Neural progenitor cell (in vitro differentiated cells): ENCODE measurements at regions not wholly inside any gene's neighbourhood (a gene's known extent, or its start where the extent isn't known, plus 50 kb on each side); places are given as distances from the start of the nearest gene placed in this dataset.

Source experiments
- DNase-seq: peaks from one replicate; pipeline ENCODE4 v3.0.0-alpha.2; 2016; ENCODE audit warnings: low spot score
- H2AFZ ChIP-seq: fragments of 200-600 bp; sonication (generic); replicated peaks from 2 replicates; pipeline ENCODE4 v1.6.1; 2016; ENCODE audit warnings: antibody characterized with exemption
- H3F3A ChIP-seq: fragments of 200-600 bp; sonication (generic); 2 replicates; pipeline ENCODE4 v1.6.1; 2016; ENCODE audit warnings: antibody characterized with exemption, low read depth
- H3K27ac ChIP-seq: fragments of 200-600 bp; sonication (generic); 2 replicates; pipeline ENCODE4 v1.5.1; 2016; ENCODE audit warnings: mild to moderate bottlenecking
- H3K27me3 ChIP-seq: fragments of 200-600 bp; sonication (generic); 2 replicates; pipeline ENCODE4 v1.6.1; 2016; ENCODE audit warnings: mild to moderate bottlenecking, moderate library complexity
- H3K36me3 ChIP-seq: fragments of 200-600 bp; sonication (generic); 2 replicates; pipeline ENCODE4 v1.5.1; 2016
- H3K4me1 ChIP-seq: fragments of 200-600 bp; sonication (generic); 2 replicates; pipeline ENCODE4 v1.6.1; 2016; ENCODE audit warnings: mixed run types
- H3K4me2 ChIP-seq: fragments of 200-600 bp; sonication (generic); 2 replicates; pipeline ENCODE4 v1.6.1; 2016
- H3K4me3 ChIP-seq: fragments of 200-600 bp; sonication (generic); 2 replicates; pipeline ENCODE4 v1.5.1; 2016
- H3K79me2 ChIP-seq: fragments of 200-600 bp; sonication (generic); 2 replicates; pipeline ENCODE4 v1.6.1; 2016; ENCODE audit warnings: low read depth
- H3K9ac ChIP-seq: fragments of 200-600 bp; sonication (generic); 2 replicates; pipeline ENCODE4 v1.6.1; 2016
- H3K9me3 ChIP-seq: fragments of 200-600 bp; sonication (generic); 2 replicates; pipeline ENCODE4 v1.5.1; 2016; ENCODE audit warnings: low read depth
- H4K20me1 ChIP-seq: fragments of 200-600 bp; sonication (generic); 2 replicates; pipeline ENCODE4 v1.6.1; 2016; ENCODE audit warnings: low read depth
- H3K27ac Mint-ChIP-seq: 3 replicates; pipeline ENCODE4 v1.8.0; 2021; ENCODE audit warnings: mixed read lengths
- H3K27me3 Mint-ChIP-seq: 2 replicates; pipeline ENCODE4 v1.8.0; 2022; ENCODE audit warnings: low read depth, mild to moderate bottlenecking, inconsistent platforms, moderate library complexity, mixed read lengths; ENCODE audit not compliant: insufficient read depth
- H3K36me3 Mint-ChIP-seq: 3 replicates; pipeline ENCODE4 v1.8.0; 2021; ENCODE audit warnings: mixed read lengths
- H3K4me1 Mint-ChIP-seq: 3 replicates; pipeline ENCODE4 v1.8.0; 2021; ENCODE audit warnings: mixed read lengths
- H3K4me3 Mint-ChIP-seq: 3 replicates; pipeline ENCODE4 v1.8.0; 2021; ENCODE audit warnings: mild to moderate bottlenecking, moderate library complexity, mixed read lengths
- H3K9me3 Mint-ChIP-seq: 3 replicates; pipeline ENCODE4 v1.8.0; 2020; ENCODE audit warnings: mixed read lengths
- CTCF ChIP-seq: fragments of 200-600 bp; sonication (generic); IDR thresholded peaks from 2 replicates; pipeline ENCODE4 v1.5.1; 2017; ENCODE audit warnings: antibody characterized with exemption, mild to moderate bottlenecking
- EZH2 ChIP-seq: fragments of 200-600 bp; sonication (generic); IDR thresholded peaks from 2 replicates; pipeline ENCODE4 v1.6.1; 2017; ENCODE audit warnings: antibody characterized with exemption, mild to moderate bottlenecking, moderate library complexity
- EZH2phosphoT487 ChIP-seq: fragments of 200-600 bp; sonication (generic); IDR thresholded peaks from 2 replicates; pipeline ENCODE4 v1.6.1; 2017; ENCODE audit warnings: antibody characterized with exemption

- no peaks in the 10 kb centered on the region for H3K4me1 Mint-ChIP-seq
- H3K27ac Mint-ChIP-seq: no peak overlapping the region
- Histone ChIP-seq H3K79me2 (no peaks in the 10 kb centered on the region), H3K9ac (no peak overlapping the region), H3F3A (no peaks in the 10 kb centered on the region), H3K4me2 (no peak overlapping the region), H3K4me1 (no peaks in the 10 kb centered on the region), H3K36me3 (peaks cover 5% of the 10 kb centered on the region), H3K9me3 (peaks cover 15% of the 10 kb centered on the region), H3K27me3 (no peaks in the 10 kb centered on the region), H2AFZ (no peak overlapping the region), H3K4me3 (no peak overlapping the region), H4K20me1 (no peaks in the 10 kb centered on the region), H3K27ac (no peak overlapping the region)
- H3K36me3 Mint-ChIP-seq: no peaks in the 10 kb centered on the region
- H3K27me3 Mint-ChIP-seq: peaks cover 4% of the 10 kb centered on the region
- peaks cover 8% of the 10 kb centered on the region for H3K9me3 Mint-ChIP-seq
- TF ChIP-seq EZH2: no peak
- TF ChIP-seq CTCF: no peak
- no peak for TF ChIP-seq EZH2phosphoT487
- DNase-seq: no peak
- H3K4me3 Mint-ChIP-seq: no peak overlapping the region
These were observed 152.9 kb downstream of the RTL3 start for GRCh38 chrX:78506248-78506647.

- H3K9me3 Mint-ChIP-seq: no peaks in the 10 kb centered on the region
- no peaks in the 10 kb centered on the region for H3K79me2 ChIP-seq
These were observed 162.6 kb downstream of the RTL3 start for GRCh38 chrX:78496483-78496882.

GRCh38 chrX:78493180-78493579 lies 165.8 kb upstream of the CYSLTR1 start:
- H3K36me3 ChIP-seq: no peaks in the 10 kb centered on the region
- H3K4me3 ChIP-seq: no peak overlapping the region
- no peak for DNase-seq
- no peak for TF ChIP-seq EZH2phosphoT487
- TF ChIP-seq CTCF: no peak
- TF ChIP-seq EZH2: no peak
- Mint-ChIP-seq H3K9me3 (no peaks in the 10 kb centered on the region), H3K4me3 (no peak overlapping the region), H3K27me3 (no peaks in the 10 kb centered on the region), H3K36me3 (no peaks in the 10 kb centered on the region), H3K4me1 (peaks cover 4% of the 10 kb centered on the region), H3K27ac (no peak overlapping the region)
- no peaks in the 10 kb centered on the region for H3K27me3 ChIP-seq
- peaks cover 5% of the 10 kb centered on the region for H3K9me3 ChIP-seq
- no peak overlapping the region for H3K27ac ChIP-seq
- H3K4me2 ChIP-seq: no peak overlapping the region
- no peaks in the 10 kb centered on the region for H4K20me1 ChIP-seq
- H2AFZ ChIP-seq: no peak overlapping the region
- H3K9ac ChIP-seq: no peak overlapping the region
- H3K79me2 ChIP-seq: no peaks in the 10 kb centered on the region
- H3K4me1 ChIP-seq: no peaks in the 10 kb centered on the region
- no peaks in the 10 kb centered on the region for H3F3A ChIP-seq

More at GRCh38 chrX:78496483-78496882, 162.6 kb downstream of the RTL3 start:
- H3K27me3 Mint-ChIP-seq: no peaks in the 10 kb centered on the region
- no peak for TF ChIP-seq EZH2phosphoT487
- no peak for TF ChIP-seq CTCF
- TF ChIP-seq EZH2: no peak
- DNase-seq: no peak
- no peak overlapping the region for H3K4me2 ChIP-seq
- H3K4me1 Mint-ChIP-seq: peaks cover 4% of the 10 kb centered on the region
- H4K20me1 ChIP-seq: no peaks in the 10 kb centered on the region
- no peaks in the 10 kb centered on the region for H3K36me3 ChIP-seq
- H3F3A ChIP-seq: no peaks in the 10 kb centered on the region
- H3K27ac Mint-ChIP-seq: no peak overlapping the region
- no peaks in the 10 kb centered on the region for H3K36me3 Mint-ChIP-seq
- no peak overlapping the region for H2AFZ ChIP-seq
- H3K4me3 ChIP-seq: no peak overlapping the region
- no peak overlapping the region for H3K27ac ChIP-seq
- no peak overlapping the region for H3K4me3 Mint-ChIP-seq
- H3K4me1 ChIP-seq: no peaks in the 10 kb centered on the region
- no peak overlapping the region for H3K9ac ChIP-seq
- peaks cover 5% of the 10 kb centered on the region for H3K9me3 ChIP-seq
- H3K27me3 ChIP-seq: no peaks in the 10 kb centered on the region

- DNase-seq: no peak
- Histone ChIP-seq H3K4me1 (no peaks in the 10 kb centered on the region), H3K9me3 (no peaks in the 10 kb centered on the region), H3K4me3 (no peak overlapping the region), H3K27me3 (no peaks in the 10 kb centered on the region), H3K4me2 (no peak overlapping the region), H3K36me3 (no peaks in the 10 kb centered on the region), H3K27ac (no peak overlapping the region), H3F3A (no peaks in the 10 kb centered on the region), H4K20me1 (no peaks in the 10 kb centered on the region), H2AFZ (no peak overlapping the region), H3K9ac (no peak overlapping the region), H3K79me2 (no peaks in the 10 kb centered on the region)
- Mint-ChIP-seq H3K9me3 (peaks cover 8% of the 10 kb centered on the region), H3K36me3 (no peaks in the 10 kb centered on the region), H3K27me3 (no peaks in the 10 kb centered on the region), H3K27ac (no peak overlapping the region), H3K4me1 (no peaks in the 10 kb centered on the region), H3K4me3 (no peak overlapping the region)
- TF ChIP-seq EZH2 (no peak), EZH2phosphoT487 (no peak), CTCF (no peak)
These were observed 149.3 kb upstream of the CYSLTR1 start for GRCh38 chrX:78476701-78477100.
